ENCODE measurements at regions not wholly inside any gene's neighbourhood (a gene's known extent, or its start where the extent isn't known, plus 50 kb on each side); places are given as distances from the start of the nearest gene placed in this dataset.

DNA sequence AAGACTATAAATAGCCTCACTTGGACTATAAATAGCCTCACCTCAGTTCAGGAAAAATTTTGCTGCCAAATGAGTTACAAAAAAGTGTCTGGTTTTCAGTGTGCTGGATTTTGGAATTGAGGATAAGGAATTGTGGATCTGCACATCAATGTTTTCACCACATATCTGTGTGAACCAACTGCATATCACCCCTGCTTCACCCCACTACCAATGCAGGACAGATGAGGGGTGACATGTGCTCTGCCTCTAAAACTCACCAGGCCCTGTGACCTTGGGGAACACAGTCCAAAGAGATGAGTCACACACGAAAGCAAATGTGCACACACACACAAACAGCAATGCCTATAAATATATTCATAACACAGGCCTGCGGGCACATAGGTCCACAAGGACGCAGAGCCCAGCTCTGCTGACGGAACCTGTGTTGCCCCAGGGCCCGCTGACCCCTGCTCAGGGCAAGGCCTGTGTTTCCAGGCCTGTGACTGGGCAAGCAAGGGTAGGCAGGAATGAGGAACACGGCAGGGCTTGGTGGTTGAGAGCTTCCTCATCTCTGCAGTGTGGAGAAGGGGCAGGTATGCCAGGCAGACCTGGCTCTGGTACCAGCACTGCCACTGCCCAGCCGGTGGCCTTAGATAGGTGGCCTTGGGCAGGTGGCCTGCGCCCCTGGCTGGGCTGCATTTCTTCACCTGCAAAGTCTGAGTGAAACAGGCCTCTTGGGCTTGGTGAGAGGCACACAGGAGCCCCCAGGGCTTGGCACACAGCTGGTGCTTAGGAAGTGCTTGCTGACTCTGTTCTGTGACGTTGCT is 82.4 kb downstream of the ARL6IP4 start:
- H3K4me1 Mint-ChIP-seq (ENCODE audit: low read depth, unreplicated experiment), result peaks cover 39% of the 10 kb centered on the region
- H3K9me3 Mint-ChIP-seq (ENCODE audit: unreplicated experiment), result peaks cover 11% of the 10 kb centered on the region
- H3K4me3 Mint-ChIP-seq (ENCODE audit: unreplicated experiment), result no peak overlapping the region
- H3K27me3 Mint-ChIP-seq (ENCODE audit: unreplicated experiment), result peaks cover 17% of the 10 kb centered on the region
- TF ChIP-seq CTCF (IDR thresholded peaks at IDR 0.05; ENCODE audit: partially characterized antibody, unreplicated experiment), result no peak
- no peaks in the 10 kb centered on the region for H3K36me3 Mint-ChIP-seq (ENCODE audit: unreplicated experiment)
- no peak for DNase-seq
- H3K27ac Mint-ChIP-seq (ENCODE audit: unreplicated experiment), result no peak overlapping the region

DNA sequence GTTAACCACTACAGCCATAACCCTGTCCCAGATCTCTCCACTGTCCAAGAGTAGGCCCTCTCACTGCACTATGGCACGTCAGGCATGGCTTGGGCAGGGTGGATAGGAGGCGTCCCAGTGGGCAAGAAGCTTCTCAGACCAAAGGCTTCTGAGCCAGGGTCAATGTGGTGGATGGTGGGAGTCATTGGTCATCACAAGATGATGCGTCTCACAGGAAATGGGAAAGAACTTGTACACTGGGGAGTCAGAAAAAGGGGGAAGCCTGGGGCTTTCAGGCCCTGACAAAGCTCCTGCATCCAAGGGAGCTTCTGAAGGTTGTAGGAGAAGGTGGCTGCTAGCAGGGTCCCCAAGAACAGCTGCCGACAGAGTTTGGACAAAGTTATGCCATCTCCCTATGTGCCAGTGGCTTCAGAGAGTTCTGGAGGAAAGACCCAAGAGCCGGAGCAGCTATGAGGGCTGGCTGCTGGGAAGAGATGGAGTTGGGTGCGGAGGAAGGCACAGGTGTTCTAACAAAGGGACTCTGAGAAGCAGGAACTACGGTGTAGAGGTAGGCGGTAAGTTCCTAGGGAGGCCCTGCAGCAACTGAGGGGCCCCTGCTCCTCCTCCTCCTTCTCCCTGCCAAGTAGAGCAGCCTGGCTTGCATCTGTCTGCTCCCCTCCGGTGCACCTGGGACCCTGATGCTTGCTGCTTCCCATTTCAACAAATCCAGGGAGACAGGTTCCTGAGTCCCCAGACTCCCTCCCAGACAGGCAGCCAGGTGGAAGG is 81.1 kb downstream of the ARL6IP4 start:
- DNase-seq, result no peak
- H3K4me1 Mint-ChIP-seq (ENCODE audit: low read depth, unreplicated experiment), result peaks cover 48% of the 10 kb centered on the region
- TF ChIP-seq CTCF (IDR thresholded peaks at IDR 0.05; ENCODE audit: partially characterized antibody, unreplicated experiment), result no peak
- peaks cover 20% of the 10 kb centered on the region for H3K27me3 Mint-ChIP-seq (ENCODE audit: unreplicated experiment)
- peaks cover 4% of the 10 kb centered on the region for H3K36me3 Mint-ChIP-seq (ENCODE audit: unreplicated experiment)
- H3K9me3 Mint-ChIP-seq (ENCODE audit: unreplicated experiment), result peaks cover 13% of the 10 kb centered on the region
- H3K27ac Mint-ChIP-seq (ENCODE audit: unreplicated experiment), result peak overlapping the region; percentile 19
- no peak overlapping the region for H3K4me3 Mint-ChIP-seq (ENCODE audit: unreplicated experiment)

DNA sequence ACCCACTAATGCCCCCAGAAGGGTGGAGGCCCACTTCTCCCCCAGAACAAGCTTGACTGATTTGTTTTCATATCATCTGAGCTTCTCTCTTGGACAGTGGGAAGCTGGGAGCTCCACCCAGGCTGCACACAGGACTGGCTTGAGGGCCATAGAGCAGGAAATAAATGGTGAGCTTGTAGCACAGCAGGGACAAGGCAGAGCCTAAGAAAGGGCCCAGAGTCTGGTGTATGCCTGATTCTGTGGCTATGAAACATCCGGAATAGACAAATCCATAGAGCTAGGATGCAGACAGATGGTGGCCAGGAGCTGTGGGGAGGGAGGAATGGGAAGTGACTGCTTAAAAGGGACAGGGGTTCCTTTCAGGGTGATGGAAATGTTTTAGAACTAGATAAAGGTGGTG is 79.0 kb downstream of the ARL6IP4 start:
- Mint-ChIP-seq H3K27ac (ENCODE audit: unreplicated experiment) (peak overlapping the region; percentile 91), H3K4me3 (ENCODE audit: unreplicated experiment) (peak overlapping the region; percentile 35), H3K9me3 (ENCODE audit: unreplicated experiment) (peaks cover 24% of the 10 kb centered on the region), H3K4me1 (ENCODE audit: low read depth, unreplicated experiment) (peaks cover 55% of the 10 kb centered on the region), H3K36me3 (ENCODE audit: unreplicated experiment) (peaks cover 4% of the 10 kb centered on the region), H3K27me3 (ENCODE audit: unreplicated experiment) (peaks cover 22% of the 10 kb centered on the region)
- TF ChIP-seq CTCF (IDR thresholded peaks at IDR 0.05; ENCODE audit: partially characterized antibody, unreplicated experiment), result no peak
- DNase-seq, result no peak

GRCh38 chr12:123058980-123059379 is 78.5 kb downstream of the ARL6IP4 start:
- Mint-ChIP-seq H3K4me3 (ENCODE audit: unreplicated experiment) (peak overlapping the region; percentile 77), H3K27ac (ENCODE audit: unreplicated experiment) (peak overlapping the region; percentile 91), H3K9me3 (ENCODE audit: unreplicated experiment) (peaks cover 22% of the 10 kb centered on the region), H3K36me3 (ENCODE audit: unreplicated experiment) (peaks cover 4% of the 10 kb centered on the region), H3K27me3 (ENCODE audit: unreplicated experiment) (peaks cover 19% of the 10 kb centered on the region), H3K4me1 (ENCODE audit: low read depth, unreplicated experiment) (peaks cover 54% of the 10 kb centered on the region)
- DNase-seq, result no peak
- TF ChIP-seq CTCF (IDR thresholded peaks at IDR 0.05; ENCODE audit: partially characterized antibody, unreplicated experiment), result no peak

DNA sequence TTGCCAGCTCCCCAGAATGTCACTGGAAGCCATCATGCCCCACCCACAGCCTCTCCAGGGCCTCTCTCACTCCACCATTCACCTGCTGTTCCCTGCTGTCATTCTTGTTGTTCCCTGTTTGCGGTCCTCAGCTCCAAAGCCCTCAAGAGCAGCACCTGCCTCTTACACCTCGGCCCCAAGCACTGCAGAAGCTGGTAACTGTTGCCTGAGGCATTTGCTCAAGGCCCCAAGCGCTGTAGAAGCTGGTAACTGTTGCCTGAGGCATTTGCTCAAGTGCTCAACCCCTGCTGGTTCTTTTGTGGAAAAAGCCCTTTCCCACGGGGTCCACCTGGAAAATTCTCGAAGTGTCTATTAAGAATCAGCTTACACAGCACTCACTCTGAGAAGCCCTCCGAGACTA is 78.0 kb downstream of the ARL6IP4 start:
- peaks cover 52% of the 10 kb centered on the region for H3K4me1 Mint-ChIP-seq (ENCODE audit: low read depth, unreplicated experiment)
- H3K27me3 Mint-ChIP-seq (ENCODE audit: unreplicated experiment), result peaks cover 19% of the 10 kb centered on the region
- TF ChIP-seq CTCF (IDR thresholded peaks at IDR 0.05; ENCODE audit: partially characterized antibody, unreplicated experiment), result no peak
- peaks cover 22% of the 10 kb centered on the region for H3K9me3 Mint-ChIP-seq (ENCODE audit: unreplicated experiment)
- H3K36me3 Mint-ChIP-seq (ENCODE audit: unreplicated experiment), result peaks cover 4% of the 10 kb centered on the region
- peak overlapping the region; percentile 77 for H3K4me3 Mint-ChIP-seq (ENCODE audit: unreplicated experiment)
- peak overlapping the region; percentile 91 for H3K27ac Mint-ChIP-seq (ENCODE audit: unreplicated experiment)
- no peak for DNase-seq

Data from glutamatergic neuron (in vitro differentiated cells).